Hepatocyte (in vitro differentiated cells): ENCODE measurements at regions not wholly inside any gene's neighbourhood (a gene's known extent, or its start where the extent isn't known, plus 50 kb on each side); places are given as distances from the start of the nearest gene placed in this dataset.

ENCODE experiments used
- DNase-seq: peaks from one replicate; pipeline ENCODE4 v3.0.0-alpha.2; 2016; ENCODE audit warnings: low spot score
- H2AFZ ChIP-seq: fragments of 200-600 bp; sonication (generic); 2 replicates; pipeline ENCODE4 v1.6.0; 2016; ENCODE audit warnings: antibody characterized with exemption, mild to moderate bottlenecking
- H3K27ac ChIP-seq: fragments of 200-600 bp; sonication (generic); 2 replicates; pipeline ENCODE4 v1.5.1; 2016; ENCODE audit warnings: mild to moderate bottlenecking
- H3K27me3 ChIP-seq: fragments of 200-600 bp; sonication (generic); 2 replicates; pipeline ENCODE4 v1.6.1; 2016
- H3K36me3 ChIP-seq: fragments of 200-600 bp; sonication (generic); replicated peaks from 2 replicates; pipeline ENCODE4 v1.5.1; 2016; ENCODE audit warnings: low read depth; ENCODE audit not compliant: insufficient read depth
- H3K4me1 ChIP-seq: fragments of 200-600 bp; sonication (generic); 2 replicates; pipeline ENCODE4 v1.5.1; 2016; ENCODE audit warnings: mild to moderate bottlenecking, moderate library complexity; ENCODE audit not compliant: insufficient read depth
- H3K4me2 ChIP-seq: fragments of 200-600 bp; sonication (generic); 2 replicates; pipeline ENCODE4 v1.6.0; 2016
- H3K4me3 ChIP-seq: fragments of 200-600 bp; sonication (generic); 2 replicates; pipeline ENCODE4 v1.5.1; 2016; ENCODE audit warnings: mild to moderate bottlenecking
- H3K79me2 ChIP-seq: fragments of 200-600 bp; sonication (generic); 2 replicates; pipeline ENCODE4 v1.6.0; 2017; ENCODE audit warnings: mild to moderate bottlenecking
- H3K9me2 ChIP-seq: fragments of 200-600 bp; sonication (generic); replicated peaks from 2 replicates; pipeline ENCODE4 v1.6.0; 2017; ENCODE audit warnings: mild to moderate bottlenecking; ENCODE audit not compliant: insufficient read depth
- H3K9me3 ChIP-seq: fragments of 200-600 bp; sonication (generic); 2 replicates; pipeline ENCODE4 v1.5.1; 2016; ENCODE audit warnings: low read depth, mild to moderate bottlenecking
- H4K20me1 ChIP-seq: fragments of 200-600 bp; sonication (generic); 2 replicates; pipeline ENCODE4 v1.6.0; 2016; ENCODE audit warnings: mild to moderate bottlenecking; ENCODE audit not compliant: insufficient read depth, poor library complexity, severe bottlenecking
- CTCF ChIP-seq: fragments of 200-600 bp; sonication (generic); IDR thresholded peaks from 2 replicates; pipeline ENCODE4 v1.5.1; 2016; ENCODE audit warnings: antibody characterized with exemption, mild to moderate bottlenecking; ENCODE audit not compliant: poor library complexity
- EZH2 ChIP-seq: fragments of 200-600 bp; sonication (generic); IDR thresholded peaks from 2 replicates; pipeline ENCODE4 v1.6.1; 2016; ENCODE audit warnings: antibody characterized with exemption, mild to moderate bottlenecking, borderline replicate concordance
- EZH2phosphoT487 ChIP-seq: fragments of 200-600 bp; sonication (generic); IDR thresholded peaks from one replicate; pipeline ENCODE4 v1.6.1; 2018; ENCODE audit warnings: antibody characterized with exemption, mild to moderate bottlenecking, low read depth, moderate library complexity; ENCODE audit not compliant: unreplicated experiment, severe bottlenecking
- WGBS: methylation state at CpG from one replicate; pipeline ENCODE4 v1.1.6; 2016; ENCODE audit warnings: low lambda C conversion rate; ENCODE audit errors: missing lambda C conversion rate; 5-methylcytosine and 5-hydroxymethylcytosine counted together

DNA sequence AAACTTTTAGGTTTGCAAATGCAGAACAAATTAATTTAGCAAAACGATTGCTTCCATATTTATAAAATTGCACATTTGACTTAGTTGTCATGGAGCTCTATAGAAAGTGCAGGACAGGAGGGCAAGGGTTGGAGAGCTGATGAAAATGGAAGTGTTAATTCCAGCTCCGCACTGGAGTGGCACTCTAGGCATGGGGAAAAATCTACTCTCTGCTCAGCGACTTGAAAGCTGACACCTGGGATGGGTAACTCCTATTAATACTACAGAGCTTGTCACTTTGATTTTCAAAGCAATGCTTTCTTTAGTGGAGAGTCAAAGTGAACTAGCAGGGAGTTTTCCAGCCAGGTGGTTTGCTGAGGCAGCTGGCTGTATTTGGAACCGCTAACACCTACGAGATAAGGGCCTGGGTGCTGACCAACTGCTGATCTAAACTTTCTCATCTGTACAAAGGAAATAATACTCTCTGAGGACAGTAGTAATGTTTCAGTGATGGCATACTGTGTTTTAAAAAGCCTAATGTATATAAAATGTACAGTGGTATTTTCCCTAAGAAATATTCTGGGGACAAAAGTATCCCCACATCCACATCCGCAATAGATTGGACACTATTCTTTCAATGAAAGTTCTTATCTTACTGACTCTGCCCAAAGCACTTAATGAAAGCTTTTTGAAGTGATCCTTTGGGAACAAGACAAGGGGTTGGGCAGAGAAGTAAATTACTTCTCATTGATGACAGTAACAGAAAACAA lies 444.3 kb downstream of the GPAM start:
- TF ChIP-seq EZH2phosphoT487 = no peak
- no peak for TF ChIP-seq CTCF
- no peak for TF ChIP-seq EZH2
- DNase-seq = peak; percentile 8
- H3K4me1 ChIP-seq = no peaks in the 10 kb centered on the region
- H3K4me2 ChIP-seq = no peak overlapping the region
- H3K27me3 ChIP-seq = no peaks in the 10 kb centered on the region
- H3K9me2 ChIP-seq = no peaks in the 10 kb centered on the region
- no peaks in the 10 kb centered on the region for H3K36me3 ChIP-seq
- no peak overlapping the region for H3K27ac ChIP-seq
- no peak overlapping the region for H2AFZ ChIP-seq
- no peaks in the 10 kb centered on the region for H3K9me3 ChIP-seq
- H4K20me1 ChIP-seq = no peaks in the 10 kb centered on the region
- H3K79me2 ChIP-seq = no peaks in the 10 kb centered on the region
- 40% methylated on average over 6 of the region's 6 CpGs for WGBS
- no peak overlapping the region for H3K4me3 ChIP-seq

- no peaks in the 10 kb centered on the region for H3K4me1 ChIP-seq
- no peak overlapping the region for H3K27ac ChIP-seq
- H3K27me3 ChIP-seq = no peaks in the 10 kb centered on the region
- H3K79me2 ChIP-seq = no peaks in the 10 kb centered on the region
- DNase-seq = no peak
- no peak overlapping the region for H3K4me3 ChIP-seq
- H4K20me1 ChIP-seq = no peaks in the 10 kb centered on the region
- no peak overlapping the region for H2AFZ ChIP-seq
- H3K4me2 ChIP-seq = no peak overlapping the region
- TF ChIP-seq EZH2phosphoT487 (no peak), CTCF (no peak), EZH2 (no peak)
- no peaks in the 10 kb centered on the region for H3K9me2 ChIP-seq
- no peaks in the 10 kb centered on the region for H3K9me3 ChIP-seq
- H3K36me3 ChIP-seq = no peaks in the 10 kb centered on the region
- WGBS = 86% methylated on average over 1 of the region's 1 CpG
These were observed 443.8 kb downstream of the GPAM start for GRCh38 chr10:111739874-111740139.

DNA sequence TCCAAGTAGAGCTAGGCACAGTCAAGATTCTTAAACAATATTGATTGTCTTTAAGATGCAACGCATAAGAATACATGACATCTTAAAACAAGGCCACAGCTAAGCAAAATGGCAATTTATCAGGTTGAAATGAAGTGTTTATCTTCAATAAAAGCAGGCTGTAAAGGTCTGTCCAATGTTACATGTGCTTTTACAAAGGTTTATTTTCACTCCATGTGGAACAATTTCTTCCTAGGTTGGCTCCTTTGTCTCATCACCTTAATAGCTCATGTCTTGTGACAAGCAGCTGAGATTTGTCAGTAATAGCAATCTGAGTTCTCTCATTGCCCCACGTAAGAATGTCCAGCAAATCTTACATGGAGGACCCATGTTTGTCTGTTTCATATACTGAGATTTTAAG lies 437.6 kb downstream of the GPAM start:
- no peaks in the 10 kb centered on the region for H3K79me2 ChIP-seq
- H3K4me3 ChIP-seq = no peak overlapping the region

More for the DNA sequence above, 437.6 kb downstream of the GPAM start:
- no peak overlapping the region for H2AFZ ChIP-seq
- no peak for TF ChIP-seq EZH2
- no peak for TF ChIP-seq CTCF
- no peaks in the 10 kb centered on the region for H3K27me3 ChIP-seq
- no peak overlapping the region for H3K4me2 ChIP-seq
- H4K20me1 ChIP-seq = no peaks in the 10 kb centered on the region
- WGBS = 63% methylated on average over 2 of the region's 2 CpGs
- DNase-seq = no peak
- no peaks in the 10 kb centered on the region for H3K4me1 ChIP-seq
- no peaks in the 10 kb centered on the region for H3K36me3 ChIP-seq
- no peaks in the 10 kb centered on the region for H3K9me3 ChIP-seq
- H3K27ac ChIP-seq = no peak overlapping the region
- no peaks in the 10 kb centered on the region for H3K9me2 ChIP-seq
